ENCODE measurements at regions not wholly inside any gene's neighbourhood (a gene's known extent, or its start where the extent isn't known, plus 50 kb on each side); places are given as distances from the start of the nearest gene placed in this dataset.

DNA sequence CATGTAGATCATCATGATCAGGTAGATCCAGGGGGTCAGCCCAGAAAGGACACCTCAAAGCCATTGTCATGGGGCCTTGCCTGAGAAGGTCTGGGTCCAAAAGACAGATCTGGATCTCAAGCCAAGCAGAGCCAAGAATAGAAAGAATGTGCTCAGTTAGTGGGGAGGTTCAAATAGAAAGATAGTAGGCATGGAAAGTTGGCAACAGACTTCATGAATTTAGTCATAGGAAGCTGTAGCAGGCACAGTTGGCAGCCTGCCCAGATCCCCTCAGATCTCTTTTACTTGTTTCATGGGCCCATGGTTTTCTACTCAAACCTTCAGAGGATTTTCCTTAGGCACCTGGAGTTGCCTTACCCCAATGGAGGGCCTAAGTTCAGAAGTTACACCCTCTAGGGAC lies 767.0 kb downstream of the SLC4A3 start (continued):
- TF ChIP-seq EMX1 (CRISPR knock-in tag; IDR thresholded peaks at IDR 0.05) (no peak), IRF2 (CRISPR knock-in tag; IDR thresholded peaks at IDR 0.05; ENCODE audit: borderline replicate concordance, low read depth) (no peak), RORB (CRISPR knock-in tag; IDR thresholded peaks at IDR 0.05) (no peak), SMAD3 (CRISPR knock-in tag; IDR thresholded peaks at IDR 0.05; ENCODE audit: borderline replicate concordance) (no peak), ETV6 (CRISPR knock-in tag; IDR thresholded peaks at IDR 0.05) (no peak)
- TF ChIP-seq, protein P1, sequence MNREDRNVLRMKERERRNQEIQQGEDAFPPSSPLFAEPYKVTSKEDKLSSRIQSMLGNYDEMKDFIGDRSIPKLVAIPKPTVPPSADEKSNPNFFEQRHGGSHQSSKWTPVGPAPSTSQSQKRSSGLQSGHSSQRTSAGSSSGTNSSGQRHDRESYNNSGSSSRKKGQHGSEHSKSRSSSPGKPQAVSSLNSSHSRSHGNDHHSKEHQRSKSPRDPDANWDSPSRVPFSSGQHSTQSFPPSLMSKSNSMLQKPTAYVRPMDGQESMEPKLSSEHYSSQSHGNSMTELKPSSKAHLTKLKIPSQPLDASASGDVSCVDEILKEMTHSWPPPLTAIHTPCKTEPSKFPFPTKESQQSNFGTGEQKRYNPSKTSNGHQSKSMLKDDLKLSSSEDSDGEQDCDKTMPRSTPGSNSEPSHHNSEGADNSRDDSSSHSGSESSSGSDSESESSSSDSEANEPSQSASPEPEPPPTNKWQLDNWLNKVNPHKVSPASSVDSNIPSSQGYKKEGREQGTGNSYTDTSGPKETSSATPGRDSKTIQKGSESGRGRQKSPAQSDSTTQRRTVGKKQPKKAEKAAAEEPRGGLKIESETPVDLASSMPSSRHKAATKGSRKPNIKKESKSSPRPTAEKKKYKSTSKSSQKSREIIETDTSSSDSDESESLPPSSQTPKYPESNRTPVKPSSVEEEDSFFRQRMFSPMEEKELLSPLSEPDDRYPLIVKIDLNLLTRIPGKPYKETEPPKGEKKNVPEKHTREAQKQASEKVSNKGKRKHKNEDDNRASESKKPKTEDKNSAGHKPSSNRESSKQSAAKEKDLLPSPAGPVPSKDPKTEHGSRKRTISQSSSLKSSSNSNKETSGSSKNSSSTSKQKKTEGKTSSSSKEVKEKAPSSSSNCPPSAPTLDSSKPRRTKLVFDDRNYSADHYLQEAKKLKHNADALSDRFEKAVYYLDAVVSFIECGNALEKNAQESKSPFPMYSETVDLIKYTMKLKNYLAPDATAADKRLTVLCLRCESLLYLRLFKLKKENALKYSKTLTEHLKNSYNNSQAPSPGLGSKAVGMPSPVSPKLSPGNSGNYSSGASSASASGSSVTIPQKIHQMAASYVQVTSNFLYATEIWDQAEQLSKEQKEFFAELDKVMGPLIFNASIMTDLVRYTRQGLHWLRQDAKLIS (CRISPR knock-in tag; IDR thresholded peaks at IDR 0.05; ENCODE audit: borderline replicate concordance), result no peak

DNA sequence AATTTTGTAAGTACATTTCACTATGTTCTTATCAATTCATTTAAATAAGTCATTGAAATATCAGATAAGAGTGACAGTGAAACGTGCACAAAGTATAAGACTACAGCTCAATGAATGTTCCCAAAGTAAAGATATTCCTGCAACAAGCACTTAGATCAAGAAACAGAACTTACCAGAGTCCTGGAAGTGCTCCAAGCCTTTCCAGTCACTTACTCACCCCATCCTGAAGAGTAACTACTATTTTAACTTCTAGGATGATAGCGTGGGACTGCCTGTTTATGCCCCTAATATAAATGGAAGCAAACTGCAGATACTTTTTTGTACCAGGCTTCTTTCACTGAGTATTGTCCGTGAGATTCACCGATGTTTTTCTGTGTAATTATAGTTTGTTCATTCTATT lies 768.9 kb downstream of the SLC4A3 start:
- ChIA-PET CTCF (no interaction called here), POLR2A (no interaction called here)
- H3K27ac Mint-ChIP-seq, result no peak overlapping the region
- H3K4me1 Mint-ChIP-seq, result no peaks in the 10 kb centered on the region
- TF ChIP-seq NR1H2 (CRISPR knock-in tag; IDR thresholded peaks at IDR 0.05) (no peak), GRHL2 (CRISPR knock-in tag; IDR thresholded peaks at IDR 0.05; ENCODE audit: insufficient replicate concordance, severe bottlenecking) (no peak), MYBL2 (CRISPR knock-in tag; IDR thresholded peaks at IDR 0.05) (no peak), EMX1 (CRISPR knock-in tag; IDR thresholded peaks at IDR 0.05) (no peak), ZNF232 (CRISPR knock-in tag; IDR thresholded peaks at IDR 0.05) (no peak)
- TF ChIP-seq, protein P2, sequence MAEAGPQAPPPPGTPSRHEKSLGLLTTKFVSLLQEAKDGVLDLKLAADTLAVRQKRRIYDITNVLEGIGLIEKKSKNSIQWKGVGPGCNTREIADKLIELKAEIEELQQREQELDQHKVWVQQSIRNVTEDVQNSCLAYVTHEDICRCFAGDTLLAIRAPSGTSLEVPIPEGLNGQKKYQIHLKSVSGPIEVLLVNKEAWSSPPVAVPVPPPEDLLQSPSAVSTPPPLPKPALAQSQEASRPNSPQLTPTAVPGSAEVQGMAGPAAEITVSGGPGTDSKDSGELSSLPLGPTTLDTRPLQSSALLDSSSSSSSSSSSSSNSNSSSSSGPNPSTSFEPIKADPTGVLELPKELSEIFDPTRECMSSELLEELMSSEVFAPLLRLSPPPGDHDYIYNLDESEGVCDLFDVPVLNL (CRISPR knock-in tag; IDR thresholded peaks at IDR 0.05; ENCODE audit: borderline replicate concordance, low read depth), result no peak
- TF ChIP-seq, protein P3, sequence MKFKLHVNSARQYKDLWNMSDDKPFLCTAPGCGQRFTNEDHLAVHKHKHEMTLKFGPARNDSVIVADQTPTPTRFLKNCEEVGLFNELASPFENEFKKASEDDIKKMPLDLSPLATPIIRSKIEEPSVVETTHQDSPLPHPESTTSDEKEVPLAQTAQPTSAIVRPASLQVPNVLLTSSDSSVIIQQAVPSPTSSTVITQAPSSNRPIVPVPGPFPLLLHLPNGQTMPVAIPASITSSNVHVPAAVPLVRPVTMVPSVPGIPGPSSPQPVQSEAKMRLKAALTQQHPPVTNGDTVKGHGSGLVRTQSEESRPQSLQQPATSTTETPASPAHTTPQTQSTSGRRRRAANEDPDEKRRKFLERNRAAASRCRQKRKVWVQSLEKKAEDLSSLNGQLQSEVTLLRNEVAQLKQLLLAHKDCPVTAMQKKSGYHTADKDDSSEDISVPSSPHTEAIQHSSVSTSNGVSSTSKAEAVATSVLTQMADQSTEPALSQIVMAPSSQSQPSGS (CRISPR knock-in tag; IDR thresholded peaks at IDR 0.05; ENCODE audit: borderline replicate concordance, low read depth), result no peak
- TF ChIP-seq, protein P4, sequence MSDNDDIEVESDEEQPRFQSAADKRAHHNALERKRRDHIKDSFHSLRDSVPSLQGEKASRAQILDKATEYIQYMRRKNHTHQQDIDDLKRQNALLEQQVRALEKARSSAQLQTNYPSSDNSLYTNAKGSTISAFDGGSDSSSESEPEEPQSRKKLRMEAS (CRISPR knock-in tag; IDR thresholded peaks at IDR 0.05), result no peak
- TF ChIP-seq, protein P5, sequence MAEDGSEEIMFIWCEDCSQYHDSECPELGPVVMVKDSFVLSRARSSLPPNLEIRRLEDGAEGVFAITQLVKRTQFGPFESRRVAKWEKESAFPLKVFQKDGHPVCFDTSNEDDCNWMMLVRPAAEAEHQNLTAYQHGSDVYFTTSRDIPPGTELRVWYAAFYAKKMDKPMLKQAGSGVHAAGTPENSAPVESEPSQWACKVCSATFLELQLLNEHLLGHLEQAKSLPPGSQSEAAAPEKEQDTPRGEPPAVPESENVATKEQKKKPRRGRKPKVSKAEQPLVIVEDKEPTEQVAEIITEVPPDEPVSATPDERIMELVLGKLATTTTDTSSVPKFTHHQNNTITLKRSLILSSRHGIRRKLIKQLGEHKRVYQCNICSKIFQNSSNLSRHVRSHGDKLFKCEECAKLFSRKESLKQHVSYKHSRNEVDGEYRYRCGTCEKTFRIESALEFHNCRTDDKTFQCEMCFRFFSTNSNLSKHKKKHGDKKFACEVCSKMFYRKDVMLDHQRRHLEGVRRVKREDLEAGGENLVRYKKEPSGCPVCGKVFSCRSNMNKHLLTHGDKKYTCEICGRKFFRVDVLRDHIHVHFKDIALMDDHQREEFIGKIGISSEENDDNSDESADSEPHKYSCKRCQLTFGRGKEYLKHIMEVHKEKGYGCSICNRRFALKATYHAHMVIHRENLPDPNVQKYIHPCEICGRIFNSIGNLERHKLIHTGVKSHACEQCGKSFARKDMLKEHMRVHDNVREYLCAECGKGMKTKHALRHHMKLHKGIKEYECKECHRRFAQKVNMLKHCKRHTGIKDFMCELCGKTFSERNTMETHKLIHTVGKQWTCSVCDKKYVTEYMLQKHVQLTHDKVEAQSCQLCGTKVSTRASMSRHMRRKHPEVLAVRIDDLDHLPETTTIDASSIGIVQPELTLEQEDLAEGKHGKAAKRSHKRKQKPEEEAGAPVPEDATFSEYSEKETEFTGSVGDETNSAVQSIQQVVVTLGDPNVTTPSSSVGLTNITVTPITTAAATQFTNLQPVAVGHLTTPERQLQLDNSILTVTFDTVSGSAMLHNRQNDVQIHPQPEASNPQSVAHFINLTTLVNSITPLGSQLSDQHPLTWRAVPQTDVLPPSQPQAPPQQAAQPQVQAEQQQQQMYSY (CRISPR knock-in tag; IDR thresholded peaks at IDR 0.05), result no peak
- TF ChIP-seq, protein P6, sequence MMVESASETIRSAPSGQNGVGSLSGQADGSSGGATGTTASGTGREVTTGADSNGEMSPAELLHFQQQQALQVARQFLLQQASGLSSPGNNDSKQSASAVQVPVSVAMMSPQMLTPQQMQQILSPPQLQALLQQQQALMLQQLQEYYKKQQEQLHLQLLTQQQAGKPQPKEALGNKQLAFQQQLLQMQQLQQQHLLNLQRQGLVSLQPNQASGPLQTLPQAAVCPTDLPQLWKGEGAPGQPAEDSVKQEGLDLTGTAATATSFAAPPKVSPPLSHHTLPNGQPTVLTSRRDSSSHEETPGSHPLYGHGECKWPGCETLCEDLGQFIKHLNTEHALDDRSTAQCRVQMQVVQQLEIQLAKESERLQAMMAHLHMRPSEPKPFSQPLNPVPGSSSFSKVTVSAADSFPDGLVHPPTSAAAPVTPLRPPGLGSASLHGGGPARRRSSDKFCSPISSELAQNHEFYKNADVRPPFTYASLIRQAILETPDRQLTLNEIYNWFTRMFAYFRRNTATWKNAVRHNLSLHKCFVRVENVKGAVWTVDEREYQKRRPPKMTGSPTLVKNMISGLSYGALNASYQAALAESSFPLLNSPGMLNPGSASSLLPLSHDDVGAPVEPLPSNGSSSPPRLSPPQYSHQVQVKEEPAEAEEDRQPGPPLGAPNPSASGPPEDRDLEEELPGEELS (CRISPR knock-in tag; IDR thresholded peaks at IDR 0.05), result no peak
- TF ChIP-seq, protein P7, sequence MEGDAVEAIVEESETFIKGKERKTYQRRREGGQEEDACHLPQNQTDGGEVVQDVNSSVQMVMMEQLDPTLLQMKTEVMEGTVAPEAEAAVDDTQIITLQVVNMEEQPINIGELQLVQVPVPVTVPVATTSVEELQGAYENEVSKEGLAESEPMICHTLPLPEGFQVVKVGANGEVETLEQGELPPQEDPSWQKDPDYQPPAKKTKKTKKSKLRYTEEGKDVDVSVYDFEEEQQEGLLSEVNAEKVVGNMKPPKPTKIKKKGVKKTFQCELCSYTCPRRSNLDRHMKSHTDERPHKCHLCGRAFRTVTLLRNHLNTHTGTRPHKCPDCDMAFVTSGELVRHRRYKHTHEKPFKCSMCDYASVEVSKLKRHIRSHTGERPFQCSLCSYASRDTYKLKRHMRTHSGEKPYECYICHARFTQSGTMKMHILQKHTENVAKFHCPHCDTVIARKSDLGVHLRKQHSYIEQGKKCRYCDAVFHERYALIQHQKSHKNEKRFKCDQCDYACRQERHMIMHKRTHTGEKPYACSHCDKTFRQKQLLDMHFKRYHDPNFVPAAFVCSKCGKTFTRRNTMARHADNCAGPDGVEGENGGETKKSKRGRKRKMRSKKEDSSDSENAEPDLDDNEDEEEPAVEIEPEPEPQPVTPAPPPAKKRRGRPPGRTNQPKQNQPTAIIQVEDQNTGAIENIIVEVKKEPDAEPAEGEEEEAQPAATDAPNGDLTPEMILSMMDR (IDR thresholded peaks at IDR 0.05), result no peak
- TF ChIP-seq, protein P8, sequence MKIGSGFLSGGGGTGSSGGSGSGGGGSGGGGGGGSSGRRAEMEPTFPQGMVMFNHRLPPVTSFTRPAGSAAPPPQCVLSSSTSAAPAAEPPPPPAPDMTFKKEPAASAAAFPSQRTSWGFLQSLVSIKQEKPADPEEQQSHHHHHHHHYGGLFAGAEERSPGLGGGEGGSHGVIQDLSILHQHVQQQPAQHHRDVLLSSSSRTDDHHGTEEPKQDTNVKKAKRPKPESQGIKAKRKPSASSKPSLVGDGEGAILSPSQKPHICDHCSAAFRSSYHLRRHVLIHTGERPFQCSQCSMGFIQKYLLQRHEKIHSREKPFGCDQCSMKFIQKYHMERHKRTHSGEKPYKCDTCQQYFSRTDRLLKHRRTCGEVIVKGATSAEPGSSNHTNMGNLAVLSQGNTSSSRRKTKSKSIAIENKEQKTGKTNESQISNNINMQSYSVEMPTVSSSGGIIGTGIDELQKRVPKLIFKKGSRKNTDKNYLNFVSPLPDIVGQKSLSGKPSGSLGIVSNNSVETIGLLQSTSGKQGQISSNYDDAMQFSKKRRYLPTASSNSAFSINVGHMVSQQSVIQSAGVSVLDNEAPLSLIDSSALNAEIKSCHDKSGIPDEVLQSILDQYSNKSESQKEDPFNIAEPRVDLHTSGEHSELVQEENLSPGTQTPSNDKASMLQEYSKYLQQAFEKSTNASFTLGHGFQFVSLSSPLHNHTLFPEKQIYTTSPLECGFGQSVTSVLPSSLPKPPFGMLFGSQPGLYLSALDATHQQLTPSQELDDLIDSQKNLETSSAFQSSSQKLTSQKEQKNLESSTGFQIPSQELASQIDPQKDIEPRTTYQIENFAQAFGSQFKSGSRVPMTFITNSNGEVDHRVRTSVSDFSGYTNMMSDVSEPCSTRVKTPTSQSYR (CRISPR knock-in tag; IDR thresholded peaks at IDR 0.05), result no peak
- peaks cover 14% of the 10 kb centered on the region for H3K9me3 Mint-ChIP-seq
- 0 out of 2 replicates have a peak, but pooled peaks cover 1% of the 10 kb centered on the region for H3K27me3 Mint-ChIP-seq (ENCODE audit: low read depth)
- DNase-seq (ENCODE audit: low spot score) (no peak), ATAC-seq (no peak)
- peaks cover 3% of the 10 kb centered on the region for H3K36me3 Mint-ChIP-seq
- no peak overlapping the region for H3K4me3 Mint-ChIP-seq

All from WTC11 (cell line).